A673 (cell line): ENCODE measurements at regions not wholly inside any gene's neighbourhood (a gene's known extent, or its start where the extent isn't known, plus 50 kb on each side); places are given as distances from the start of the nearest gene placed in this dataset.

Source experiments
- CTCF ChIP-seq: fragments of 300-800, 200-600 bp; sonication (generic); conservative IDR thresholded peaks from 2 replicates; pipeline ENCODE4 v1.5.1; 2017; ENCODE audit warnings: low read depth, mild to moderate bottlenecking, antibody characterized with exemption, low read length, moderate library complexity, mixed read lengths
- EZH2 ChIP-seq: fragments of 200-600 bp; sonication (generic); IDR thresholded peaks from 2 replicates; pipeline ENCODE4 v1.6.1; 2017; ENCODE audit warnings: borderline replicate concordance, low read depth, mild to moderate bottlenecking, mixed read lengths, antibody characterized with exemption, low read length; ENCODE audit not compliant: poor library complexity, severe bottlenecking

- TF ChIP-seq CTCF (no peak), EZH2 (no peak)
Measured at GRCh38 chr12:28057856-28058615, 85.5 kb upstream of the PTHLH start.
